GM04503 (cell line): ENCODE measurements at regions not wholly inside any gene's neighbourhood (a gene's known extent, or its start where the extent isn't known, plus 50 kb on each side); places are given as distances from the start of the nearest gene placed in this dataset.

Experiments used
- DNase-seq: peaks from one replicate; pipeline ENCODE4 v3.0.0-alpha.2; 2012; ENCODE audit warnings: low read depth

GRCh38 chr13:85462792-85463425, 336.3 kb downstream of the SLITRK6 start:
- DNase-seq = no peak

DNA sequence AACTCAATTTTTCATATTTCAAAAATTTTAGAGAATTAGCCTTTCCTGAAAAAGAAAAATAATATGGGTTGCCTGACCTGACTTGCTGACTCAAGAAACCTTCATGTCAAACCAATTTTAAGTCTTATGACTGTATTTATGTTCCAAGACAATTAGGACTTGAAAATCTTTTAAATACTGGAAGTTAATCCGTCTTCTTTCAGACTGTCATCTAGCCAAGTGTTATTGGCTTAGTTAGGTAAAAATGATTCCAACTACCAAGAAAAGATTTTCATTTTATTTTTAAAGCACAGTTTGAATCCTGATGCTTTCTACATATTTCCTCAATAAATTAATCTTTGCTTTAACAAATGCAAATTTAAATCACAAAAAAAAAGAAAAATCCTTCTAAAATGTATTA, 337.6 kb downstream of the SLITRK6 start:
- no peak for DNase-seq

DNA sequence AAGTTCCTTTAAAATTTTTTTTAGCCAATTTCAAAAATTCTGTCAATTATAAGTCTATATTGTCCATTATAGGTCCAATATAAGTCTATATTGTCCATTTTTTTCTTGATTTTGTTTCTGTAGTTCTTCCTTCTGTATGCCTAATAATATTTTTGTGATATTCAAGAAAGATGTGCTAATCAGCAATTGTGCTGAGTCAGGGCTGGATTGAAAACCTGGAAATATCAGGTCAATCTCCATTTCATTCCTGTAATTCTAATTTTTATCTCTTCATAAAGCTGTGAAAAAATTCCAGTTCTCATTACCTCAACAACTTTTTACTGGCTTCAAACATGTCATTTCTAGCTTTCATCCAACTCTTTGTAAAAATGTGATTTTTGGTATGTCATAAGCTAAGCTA, 353.7 kb downstream of the SLITRK6 start:
- no peak for DNase-seq

DNA sequence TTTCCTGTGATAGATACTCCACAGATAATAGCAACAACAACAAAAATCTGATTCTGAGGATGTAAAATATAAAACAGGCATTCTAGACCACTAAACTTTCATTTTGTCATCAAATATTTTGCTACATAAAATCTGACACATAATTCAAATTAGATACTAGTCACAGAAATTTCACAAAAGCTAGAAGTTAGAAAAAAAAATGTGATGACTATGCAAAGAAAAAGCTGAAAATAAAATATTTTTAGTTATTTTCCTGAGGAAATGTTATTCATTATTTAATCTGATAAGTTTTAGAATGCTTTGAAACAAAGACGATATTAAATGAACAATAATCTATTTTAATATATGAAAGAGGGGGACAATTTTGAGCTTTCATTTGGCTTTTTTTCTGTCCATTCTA, 357.2 kb downstream of the SLITRK6 start:
- DNase-seq = no peak

- no peak for DNase-seq
Measured at GRCh38 chr13:85441364-85441763, 357.9 kb downstream of the SLITRK6 start.

DNA sequence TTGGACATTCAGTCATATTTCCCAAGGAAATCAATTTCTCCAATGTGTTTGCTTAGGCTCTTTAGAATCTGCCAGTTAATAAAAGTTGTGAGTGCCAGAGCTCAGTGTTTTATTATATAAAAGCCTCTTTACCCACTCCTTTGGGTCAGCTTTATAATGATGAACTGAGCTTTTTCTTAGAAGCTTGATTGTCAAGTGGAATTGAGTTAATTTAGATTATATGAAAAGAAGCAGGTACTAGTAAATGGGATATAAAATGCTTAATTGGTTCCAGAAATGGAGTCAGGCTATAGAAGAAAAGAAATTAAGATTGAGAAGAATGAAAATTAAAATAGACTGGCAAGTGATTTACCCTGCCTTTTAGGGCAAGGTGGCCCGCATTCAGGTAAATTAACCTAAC, 363.2 kb downstream of the SLITRK6 start:
- no peak for DNase-seq

DNA sequence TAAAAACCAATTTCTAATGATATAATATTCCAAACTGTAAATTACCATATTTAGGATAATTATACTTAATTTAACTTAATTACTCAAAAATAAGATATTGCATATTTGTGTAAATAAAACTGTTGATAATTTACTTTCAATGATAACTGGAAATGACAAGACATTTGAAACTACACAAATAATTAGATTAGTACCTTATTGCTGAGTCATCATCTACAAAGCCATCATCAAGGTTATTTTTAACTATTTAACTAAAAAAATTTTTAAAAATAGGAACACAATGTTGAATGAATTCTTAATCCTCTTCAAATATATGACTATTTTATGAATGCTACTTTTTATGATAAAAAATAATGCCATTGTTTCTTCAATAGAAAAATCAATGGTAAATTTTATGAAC, 364.3 kb downstream of the SLITRK6 start:
- DNase-seq = no peak

DNA sequence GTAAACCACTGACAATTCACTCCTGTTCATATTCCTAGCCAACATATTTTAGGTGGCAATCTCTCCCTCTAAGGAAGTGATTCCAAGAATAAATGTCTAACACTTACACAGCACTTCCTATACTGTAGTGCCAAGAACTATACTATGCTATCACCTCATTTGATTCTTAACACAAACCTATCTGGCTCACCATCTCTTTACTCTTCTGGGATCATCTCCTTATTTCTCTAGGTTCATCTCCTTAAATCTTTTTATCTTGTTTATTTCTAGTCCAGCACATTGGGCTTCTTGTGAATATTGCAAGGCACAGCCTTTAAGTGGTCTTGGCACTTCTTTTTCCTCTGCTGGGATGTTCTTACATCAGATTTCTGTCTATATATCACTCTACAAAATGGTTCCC, 366.3 kb downstream of the SLITRK6 start:
- no peak for DNase-seq

DNA sequence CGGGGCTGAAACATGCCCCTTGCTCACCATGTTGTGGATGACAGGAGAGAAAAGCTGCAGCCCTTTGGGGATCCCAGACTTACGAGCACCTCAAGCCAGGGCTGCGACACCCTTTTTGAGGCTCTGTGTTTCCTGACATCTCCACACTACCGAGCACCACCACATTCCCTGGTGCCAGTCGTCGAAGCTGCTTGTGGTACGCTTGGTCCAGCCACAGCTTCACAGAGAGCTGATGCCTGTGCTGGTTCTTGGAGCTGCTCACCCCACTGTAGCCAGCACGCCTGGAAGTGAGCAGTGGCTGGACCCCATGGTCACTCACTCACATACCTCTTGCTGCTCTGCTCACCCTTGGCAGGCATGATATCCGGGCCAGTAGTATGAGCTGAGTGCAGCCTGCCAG, 367.5 kb downstream of the SLITRK6 start:
- DNase-seq = no peak

DNA sequence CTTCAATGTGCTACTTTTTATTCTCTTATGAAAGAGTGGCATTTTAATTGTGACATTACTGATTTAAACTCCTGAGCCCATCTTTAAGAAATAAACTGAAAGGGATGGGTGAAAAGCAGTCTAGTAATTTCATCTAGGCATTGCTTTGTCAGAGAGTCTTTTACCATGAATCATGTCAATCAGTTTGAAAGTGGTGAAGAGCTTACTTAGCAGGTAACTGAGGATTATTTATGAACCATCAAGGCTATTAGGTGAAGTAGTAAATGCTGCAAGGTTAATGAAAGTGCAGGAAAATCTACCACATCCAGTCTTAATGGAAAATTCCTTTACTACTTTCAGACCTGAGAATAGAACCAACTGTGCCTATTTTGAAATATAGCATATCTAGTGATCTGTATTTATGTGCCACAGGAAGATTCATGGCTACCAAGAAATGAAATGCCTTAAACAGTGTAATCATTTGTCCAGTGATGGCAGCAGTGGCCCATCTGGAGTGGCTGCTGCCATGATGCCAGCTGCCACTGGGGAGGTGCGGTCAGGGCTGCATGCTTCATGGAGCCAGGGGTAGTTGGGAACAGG, 368.9 kb downstream of the SLITRK6 start:
- DNase-seq = no peak

- DNase-seq = no peak
Measured at GRCh38 chr13:85427416-85427815, 371.8 kb downstream of the SLITRK6 start.

DNA sequence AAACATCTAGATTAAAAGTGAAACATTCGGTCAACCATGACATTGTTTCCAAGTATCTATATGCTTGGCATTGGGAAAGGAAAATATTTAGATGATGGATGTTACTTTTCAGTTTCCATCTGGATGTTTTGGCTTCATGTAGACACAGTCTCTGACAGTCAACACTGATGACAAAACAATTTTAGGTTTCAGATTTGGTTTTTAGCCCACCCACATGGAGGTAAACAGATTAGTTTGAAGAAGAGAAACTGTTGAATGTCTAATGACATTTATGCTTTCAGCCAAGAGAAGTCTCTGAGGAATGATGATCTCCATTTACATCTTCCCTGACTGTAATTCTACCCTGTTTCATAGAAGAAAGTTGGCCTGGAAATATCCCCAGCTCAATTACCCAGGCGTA, 379.1 kb downstream of the SLITRK6 start:
- no peak for DNase-seq

GRCh38 chr13:85419611-85420010, 379.6 kb downstream of the SLITRK6 start:
- no peak for DNase-seq

DNA sequence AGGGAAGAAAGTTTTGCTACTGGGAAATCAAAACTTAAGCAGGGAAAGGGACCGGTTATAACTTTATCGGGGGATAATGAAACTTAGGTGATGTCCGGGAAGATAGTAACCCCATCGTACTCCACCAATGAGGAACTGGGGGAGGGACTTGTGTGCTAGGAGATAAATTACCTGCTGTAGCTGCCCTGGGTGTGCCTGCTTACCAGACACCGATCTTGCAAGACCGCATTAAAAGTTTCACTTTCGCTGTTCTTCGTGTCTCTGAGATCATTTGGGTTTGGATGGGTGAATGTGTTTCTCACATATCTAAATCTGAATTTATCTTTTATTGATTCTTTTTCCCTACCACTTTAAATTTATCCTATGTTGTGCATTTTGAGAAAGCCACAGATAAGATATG, 381.4 kb downstream of the SLITRK6 start:
- no peak for DNase-seq

DNA sequence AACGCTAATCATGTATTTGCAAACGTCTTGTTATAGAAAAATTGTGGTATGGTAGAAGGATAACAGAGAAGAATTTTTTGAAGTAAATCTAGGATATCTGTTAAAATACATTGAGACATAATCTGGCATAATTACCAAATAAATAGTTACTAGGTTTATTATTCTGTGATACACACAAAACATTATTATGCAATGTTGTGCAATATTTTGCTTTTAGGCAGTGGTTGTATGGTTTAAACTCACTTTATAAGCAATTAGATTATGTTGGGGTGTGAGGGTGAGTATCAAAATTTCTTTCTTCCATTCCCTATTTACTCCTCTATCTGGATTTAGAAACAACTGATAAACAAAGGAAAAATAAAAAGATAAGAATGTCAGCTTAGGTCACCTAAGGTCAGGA, 385.6 kb downstream of the SLITRK6 start:
- no peak for DNase-seq

- DNase-seq = no peak
Measured at GRCh38 chr13:85412448-85412847, 386.8 kb downstream of the SLITRK6 start.

DNA sequence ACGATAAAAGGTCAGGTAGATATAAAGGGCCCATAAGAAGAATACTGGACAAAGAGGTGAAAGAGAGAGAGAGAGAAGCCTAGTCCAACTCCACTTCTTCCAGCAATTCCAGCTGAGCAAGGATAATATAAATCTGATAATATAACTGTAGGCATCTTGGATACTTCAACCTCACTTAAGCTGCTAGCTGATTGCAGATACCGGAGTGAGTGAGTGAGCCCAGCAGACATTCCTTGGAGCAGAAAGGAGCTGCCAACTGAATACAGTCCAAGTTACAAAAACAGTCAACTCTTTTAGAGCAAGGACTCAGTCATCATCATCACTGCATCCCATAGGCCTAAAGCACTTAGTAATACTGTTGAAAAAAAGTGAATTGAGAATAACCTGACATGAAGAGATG, 387.6 kb downstream of the SLITRK6 start:
- no peak for DNase-seq

DNA sequence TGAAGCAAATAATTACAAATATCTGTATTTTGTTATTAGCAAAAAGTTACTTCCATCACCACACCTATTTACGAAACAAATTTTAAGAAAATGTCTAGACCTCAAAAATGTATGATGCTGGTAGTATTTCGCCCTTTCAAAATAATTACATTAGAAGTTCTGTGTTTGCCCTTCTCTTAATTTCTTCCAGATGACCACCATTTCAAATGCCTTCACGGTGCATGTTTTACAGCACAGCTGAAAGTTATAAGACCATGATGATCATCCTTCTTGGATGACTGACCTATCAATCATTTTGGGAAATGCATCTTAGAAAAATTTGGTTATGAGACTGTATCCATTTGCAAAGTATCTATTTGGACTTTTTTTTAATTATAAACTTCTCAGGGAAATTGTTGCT, 390.8 kb downstream of the SLITRK6 start:
- no peak for DNase-seq

- no peak for DNase-seq
Measured at GRCh38 chr13:85406269-85406975, 392.8 kb downstream of the SLITRK6 start.

DNA sequence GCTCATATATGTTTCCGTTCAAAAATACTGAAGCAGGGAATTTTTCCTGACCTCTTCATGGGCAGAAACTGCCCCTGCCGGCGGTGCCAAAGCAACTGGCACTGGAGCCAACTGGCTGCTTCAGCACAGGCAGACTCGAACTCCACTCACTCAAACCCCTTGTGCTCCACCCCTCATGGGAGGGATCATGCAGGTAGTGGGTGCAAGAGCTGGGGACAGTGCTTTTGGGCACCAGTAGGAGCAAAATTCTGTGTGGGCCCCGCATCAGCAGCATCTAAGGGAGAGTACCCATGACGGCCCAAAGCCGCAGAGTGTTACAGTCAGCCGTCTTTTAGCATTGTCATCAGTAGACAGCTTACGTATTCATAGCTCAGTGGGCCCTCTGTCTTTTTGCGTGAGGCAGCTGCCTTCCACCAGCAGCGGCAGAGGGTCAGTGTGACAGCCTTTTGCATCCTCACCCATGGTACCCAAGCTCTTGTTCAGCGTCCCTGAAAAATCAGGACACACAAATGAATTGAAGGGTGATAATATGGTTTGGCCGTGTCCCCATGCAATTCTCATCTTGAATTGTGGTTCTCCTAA, 393.8 kb downstream of the SLITRK6 start:
- no peak for DNase-seq

DNA sequence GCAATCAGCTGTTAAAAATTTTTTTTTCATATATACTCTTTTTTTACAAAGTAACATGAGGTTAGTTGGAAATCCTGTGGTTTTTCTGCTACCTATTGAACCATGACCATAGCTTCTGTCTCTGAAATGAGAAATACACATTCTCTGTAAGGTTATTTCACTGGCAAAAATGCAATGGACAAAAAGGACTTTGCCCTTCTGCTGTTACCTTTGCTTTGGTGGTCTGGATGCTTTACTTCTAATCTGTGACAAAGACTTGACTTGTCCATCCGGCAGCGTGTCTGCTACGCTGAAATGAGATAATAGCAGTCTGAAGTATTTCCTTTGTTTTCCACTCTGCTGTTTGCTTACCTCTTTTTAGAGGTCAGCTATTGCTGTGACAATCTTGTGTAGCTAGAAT, 412.8 kb downstream of the SLITRK6 start:
- DNase-seq = no peak

GRCh38 chr13:85383291-85383690, 415.9 kb downstream of the SLITRK6 start:
- DNase-seq = no peak

GRCh38 chr13:85381082-85381481, 418.1 kb downstream of the SLITRK6 start:
- no peak for DNase-seq
